Astrocyte (in vitro differentiated cells and primary cell): ENCODE measurements at regions not wholly inside any gene's neighbourhood (a gene's known extent, or its start where the extent isn't known, plus 50 kb on each side); places are given as distances from the start of the nearest gene placed in this dataset.
A peak's percentile ranks its signal among the peaks of the same experiment; 100 is the strongest.

Source experiments
- DNase-seq: peaks from one replicate; pipeline ENCODE4 v3.0.0-alpha.2; 2010; ENCODE audit warnings: low read depth
- FAIRE-seq: peaks from 2 replicates; lab custom pipeline; 2011; peaks lifted over from hg19 to GRCh38; lab: Jason Lieb, UNC
- H2AFZ ChIP-seq: 2 replicates; pipeline ENCODE4 v1.6.0; 2012; ENCODE audit warnings: low read depth, low read length, inconsistent platforms
- H3K27ac ChIP-seq: 2 replicates; pipeline ENCODE4 v1.5.1; 2011; ENCODE audit warnings: low read depth, low read length, inconsistent platforms
- H3K27me3 ChIP-seq: 2 replicates; pipeline ENCODE4 v1.6.0; 2011; ENCODE audit warnings: low read length, inconsistent platforms; ENCODE audit not compliant: insufficient read depth
- H3K36me3 ChIP-seq: 2 replicates; pipeline ENCODE4 v1.5.1; 2011; ENCODE audit warnings: low read length, inconsistent platforms; ENCODE audit not compliant: insufficient read depth
- H3K4me1 ChIP-seq: 2 replicates; pipeline ENCODE4 v1.5.1; 2011; ENCODE audit warnings: low read length, inconsistent platforms; ENCODE audit not compliant: insufficient read depth
- H3K4me2 ChIP-seq: 2 replicates; pipeline ENCODE4 v1.6.0; 2012; ENCODE audit warnings: low read length, inconsistent platforms
- H3K4me3 ChIP-seq: 2 replicates; pipeline ENCODE4 v1.5.1; 2011; ENCODE audit warnings: low read depth, mild to moderate bottlenecking, low read length, inconsistent platforms; ENCODE audit not compliant: insufficient read depth
- H3K79me2 ChIP-seq: 2 replicates; pipeline ENCODE4 v1.6.0; 2012; ENCODE audit warnings: mild to moderate bottlenecking, low read length, inconsistent platforms; ENCODE audit not compliant: insufficient read depth
- H3K9ac ChIP-seq: 2 replicates; pipeline ENCODE4 v1.6.0; 2012; ENCODE audit warnings: mild to moderate bottlenecking, low read length, inconsistent platforms
- H3K9me3 ChIP-seq: 2 replicates; pipeline ENCODE4 v1.5.1; 2012; ENCODE audit warnings: low read depth, mild to moderate bottlenecking, low read length, inconsistent platforms; ENCODE audit not compliant: insufficient read depth
- H4K20me1 ChIP-seq: 2 replicates; pipeline ENCODE4 v1.6.0; 2012; ENCODE audit warnings: low read length, inconsistent platforms; ENCODE audit not compliant: insufficient read depth
- H3K27ac Mint-ChIP-seq: one replicate; pipeline ENCODE4 v1.8.0; 2021; ENCODE audit warnings: mild to moderate bottlenecking, mixed read lengths; ENCODE audit not compliant: unreplicated experiment
- H3K27me3 Mint-ChIP-seq: one replicate; pipeline ENCODE4 v1.8.0; 2021; ENCODE audit warnings: low read depth, mixed read lengths; ENCODE audit not compliant: unreplicated experiment
- H3K36me3 Mint-ChIP-seq: one replicate; pipeline ENCODE4 v1.8.0; 2021; ENCODE audit warnings: low read depth, mixed read lengths; ENCODE audit not compliant: unreplicated experiment
- H3K4me1 Mint-ChIP-seq: one replicate; pipeline ENCODE4 v1.8.0; 2021; ENCODE audit warnings: low read depth, mixed read lengths; ENCODE audit not compliant: unreplicated experiment
- H3K4me3 Mint-ChIP-seq: one replicate; pipeline ENCODE4 v1.8.0; 2021; ENCODE audit warnings: mild to moderate bottlenecking, moderate library complexity, mixed read lengths; ENCODE audit not compliant: unreplicated experiment
- H3K9me3 Mint-ChIP-seq: one replicate; pipeline ENCODE4 v1.8.0; 2021; ENCODE audit warnings: mild to moderate bottlenecking, mixed read lengths; ENCODE audit not compliant: unreplicated experiment
- CTCF ChIP-seq: IDR thresholded peaks from 2 replicates; pipeline ENCODE4 v1.5.1; 2011; ENCODE audit warnings: low read depth, mild to moderate bottlenecking, inconsistent platforms, low read length, moderate library complexity; ENCODE audit not compliant: insufficient read depth
- EZH2 ChIP-seq: IDR thresholded peaks from 2 replicates; pipeline ENCODE4 v1.6.1; 2012; ENCODE audit warnings: mild to moderate bottlenecking, low read length, inconsistent platforms; ENCODE audit not compliant: insufficient read depth

- no peak overlapping the region for H3K9ac ChIP-seq
- H2AFZ ChIP-seq = no peak overlapping the region
- H3K4me3 ChIP-seq = no peak overlapping the region
- H3K4me2 ChIP-seq = no peak overlapping the region
- FAIRE-seq = no peak
- TF ChIP-seq CTCF (no peak), EZH2 (no peak)
- no peak overlapping the region for H3K27ac ChIP-seq
- Mint-ChIP-seq H3K4me1 (peaks cover 13% of the 10 kb centered on the region), H3K27ac (no peak overlapping the region), H3K36me3 (no peaks in the 10 kb centered on the region), H3K9me3 (peaks cover 1% of the 10 kb centered on the region), H3K4me3 (no peak overlapping the region), H3K27me3 (no peaks in the 10 kb centered on the region)
- H3K9me3 ChIP-seq = no peaks in the 10 kb centered on the region
- no peaks in the 10 kb centered on the region for H3K36me3 ChIP-seq
- no peaks in the 10 kb centered on the region for H3K79me2 ChIP-seq
- no peaks in the 10 kb centered on the region for H3K4me1 ChIP-seq
- H3K27me3 ChIP-seq = no peaks in the 10 kb centered on the region
- no peaks in the 10 kb centered on the region for H4K20me1 ChIP-seq
- peak; percentile 31 for DNase-seq
Observed at GRCh38 chr11:95556342-95557163, 233.0 kb downstream of the FAM76B start.

- Mint-ChIP-seq H3K4me1 (peaks cover 13% of the 10 kb centered on the region), H3K27ac (peak overlapping the region; percentile 42), H3K9me3 (peaks cover 1% of the 10 kb centered on the region), H3K4me3 (no peak overlapping the region), H3K27me3 (no peaks in the 10 kb centered on the region), H3K36me3 (no peaks in the 10 kb centered on the region)
- Histone ChIP-seq H3K27me3 (no peaks in the 10 kb centered on the region), H4K20me1 (no peaks in the 10 kb centered on the region), H3K4me3 (no peak overlapping the region), H3K4me2 (no peak overlapping the region), H3K79me2 (no peaks in the 10 kb centered on the region), H3K9ac (no peak overlapping the region), H3K9me3 (no peaks in the 10 kb centered on the region), H3K4me1 (no peaks in the 10 kb centered on the region), H3K36me3 (no peaks in the 10 kb centered on the region), H3K27ac (no peak overlapping the region), H2AFZ (no peak overlapping the region)
- TF ChIP-seq CTCF = no peak
- no peak for TF ChIP-seq EZH2
- no peak for FAIRE-seq
- no peak for DNase-seq
Observed at GRCh38 chr11:95556011-95556341, 233.6 kb downstream of the FAM76B start.

- no peak overlapping the region for H3K4me3 Mint-ChIP-seq
- H3K4me2 ChIP-seq = no peak overlapping the region
- no peak overlapping the region for H3K27ac Mint-ChIP-seq
- no peaks in the 10 kb centered on the region for H3K36me3 ChIP-seq
- H2AFZ ChIP-seq = no peak overlapping the region
- TF ChIP-seq CTCF (no peak), EZH2 (no peak)
- no peaks in the 10 kb centered on the region for H3K36me3 Mint-ChIP-seq
- H3K4me1 ChIP-seq = no peaks in the 10 kb centered on the region
- no peaks in the 10 kb centered on the region for H3K79me2 ChIP-seq
- no peaks in the 10 kb centered on the region for H3K27me3 ChIP-seq
- no peaks in the 10 kb centered on the region for H3K27me3 Mint-ChIP-seq
- DNase-seq (no peak), FAIRE-seq (no peak)
- H3K9ac ChIP-seq = no peak overlapping the region
- H3K9me3 ChIP-seq = no peaks in the 10 kb centered on the region
- no peak overlapping the region for H3K4me3 ChIP-seq
- no peaks in the 10 kb centered on the region for H4K20me1 ChIP-seq
- H3K27ac ChIP-seq = no peak overlapping the region
- H3K9me3 Mint-ChIP-seq = peaks cover 1% of the 10 kb centered on the region
- peaks cover 13% of the 10 kb centered on the region for H3K4me1 Mint-ChIP-seq
Observed at GRCh38 chr11:95554911-95555310, 234.7 kb downstream of the FAM76B start.
